Ishikawa (cell line): ENCODE measurements at regions not wholly inside any gene's neighbourhood (a gene's known extent, or its start where the extent isn't known, plus 50 kb on each side); places are given as distances from the start of the nearest gene placed in this dataset.

ENCODE experiments used
- CEBPB ChIP-seq: IDR thresholded peaks from 2 replicates; pipeline ENCODE4 v1.6.1; 2012
- CREB1 ChIP-seq: IDR thresholded peaks from 2 replicates; pipeline ENCODE4 v1.6.1; 2012; ENCODE audit warnings: low read depth
- EGR1 ChIP-seq: IDR thresholded peaks from 2 replicates; pipeline ENCODE4 v1.6.1; 2012
- EP300 ChIP-seq: IDR thresholded peaks from 2 replicates; pipeline ENCODE4 v1.6.1; 2012; ENCODE audit warnings: borderline replicate concordance
- FOXM1 ChIP-seq: IDR thresholded peaks from 2 replicates; pipeline ENCODE4 v1.6.1; 2012; ENCODE audit warnings: low read depth, borderline replicate concordance
- MAX ChIP-seq: IDR thresholded peaks from 2 replicates; pipeline ENCODE4 v1.6.1; 2012
- NFIC ChIP-seq: IDR thresholded peaks from 2 replicates; pipeline ENCODE4 v1.6.1; 2012
- RAD21 ChIP-seq: IDR thresholded peaks from 2 replicates; pipeline ENCODE4 v1.6.1; 2012; ENCODE audit warnings: low read depth
- REST ChIP-seq: IDR thresholded peaks from 2 replicates; pipeline ENCODE4 v1.6.1; 2012; ENCODE audit warnings: low read depth, mild to moderate bottlenecking
- TAF1 ChIP-seq: IDR thresholded peaks from 2 replicates; pipeline ENCODE4 v1.6.1; 2012; ENCODE audit warnings: low read depth, mild to moderate bottlenecking
- TCF12 ChIP-seq: IDR thresholded peaks from 2 replicates; pipeline ENCODE4 v1.6.1; 2012; ENCODE audit warnings: low read depth
- TEAD4 ChIP-seq: IDR thresholded peaks from 2 replicates; pipeline ENCODE4 v1.6.1; 2012
- USF1 ChIP-seq: IDR thresholded peaks from 2 replicates; pipeline ENCODE4 v1.6.1; 2012
- YY1 ChIP-seq: IDR thresholded peaks from 2 replicates; pipeline ENCODE4 v1.6.1; 2012; ENCODE audit warnings: low read depth
- ZBTB7A ChIP-seq: IDR thresholded peaks from 2 replicates; pipeline ENCODE4 v1.6.1; 2012; ENCODE audit warnings: low read depth

- TF ChIP-seq TAF1 (no peak), RAD21 (no peak)
Observed at GRCh38 chr3:65028024-65028423, 340.2 kb upstream of the ADAMTS9 start.

- TF ChIP-seq RAD21 (no peak), NFIC (no peak), EP300 (no peak), USF1 (no peak), EGR1 (no peak), ZBTB7A (no peak), MAX (no peak), FOXM1 (no peak), CREB1 (no peak), CEBPB (no peak), YY1 (no peak), TAF1 (no peak), REST (no peak), TEAD4 (no peak), TCF12 (no peak)
Observed at GRCh38 chr3:65027335-65027734, 339.5 kb upstream of the ADAMTS9 start.

- TF ChIP-seq CEBPB (no peak), USF1 (no peak), RAD21 (no peak), YY1 (no peak), REST (no peak), MAX (no peak), NFIC (no peak), EP300 (no peak), ZBTB7A (no peak), TEAD4 (no peak)
Observed at GRCh38 chr3:65026151-65026550, 338.4 kb upstream of the ADAMTS9 start.

GRCh38 chr3:65024148-65024547, 336.3 kb upstream of the ADAMTS9 start:
- TF ChIP-seq ZBTB7A (no peak), EP300 (no peak), MAX (no peak), FOXM1 (no peak), TAF1 (no peak), CREB1 (no peak), TCF12 (no peak), TEAD4 (no peak), EGR1 (no peak), YY1 (no peak), CEBPB (no peak), NFIC (no peak), REST (no peak), USF1 (no peak), RAD21 (no peak)
